ENCODE measurements at regions not wholly inside any gene's neighbourhood (a gene's known extent, or its start where the extent isn't known, plus 50 kb on each side); places are given as distances from the start of the nearest gene placed in this dataset.
"Not testable (repeated sequence)": the region's sequence is repeated elsewhere in the genome, so short reads cannot be mapped to it uniquely, and the experiment has no call there.

GRCh38 chr3:157581956-157582636 lies 78.9 kb upstream of the VEPH1 start:
- DNase-seq (ENCODE audit: low read depth in 3 of 3) = not testable (repeated sequence)

- no peak for DNase-seq (ENCODE audit: low read depth in 3 of 3)
These were observed 78.2 kb upstream of the VEPH1 start for GRCh38 chr3:157581371-157581770.

DNA sequence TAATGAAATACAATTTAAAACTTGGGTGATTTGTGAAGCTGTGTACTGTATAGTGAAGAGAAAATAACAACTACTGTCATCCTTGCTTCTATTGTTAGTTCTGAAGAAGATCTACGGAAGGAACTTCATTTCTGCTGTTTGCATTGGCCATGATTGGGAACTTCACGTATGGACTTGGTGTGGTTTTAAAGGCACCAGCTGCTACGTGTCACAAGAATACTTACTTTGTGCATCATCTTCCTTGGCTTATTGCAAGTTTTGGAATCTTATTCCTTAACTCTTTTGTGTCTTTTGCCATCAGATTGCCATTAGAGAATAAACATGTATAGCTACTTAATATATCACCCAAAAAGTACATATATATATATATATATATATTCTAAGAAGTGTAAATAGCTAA lies 75.0 kb upstream of the VEPH1 start:
- DNase-seq (ENCODE audit: low read depth in 3 of 3) = no peak

DNA sequence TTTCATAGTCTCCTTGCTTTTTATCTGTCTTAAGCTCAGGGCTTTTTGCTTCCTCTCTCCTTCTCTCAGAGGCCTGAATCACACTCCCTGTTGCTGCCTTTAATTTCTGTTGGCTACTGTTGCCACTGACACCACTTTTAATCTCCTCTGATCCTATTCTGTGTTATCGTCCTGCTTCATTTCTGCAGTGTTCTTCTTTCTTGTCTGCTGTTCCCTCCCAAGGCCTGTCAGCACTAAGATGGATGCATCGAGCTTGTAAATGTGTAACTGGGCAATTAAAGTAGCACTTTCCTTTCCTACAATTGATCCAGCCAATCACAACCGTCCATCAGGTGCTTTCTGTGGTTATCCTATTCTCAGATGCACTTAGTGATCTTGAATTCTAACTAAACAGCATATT lies 71.3 kb upstream of the VEPH1 start:
- no peak for DNase-seq (ENCODE audit: low read depth in 3 of 3)

DNA sequence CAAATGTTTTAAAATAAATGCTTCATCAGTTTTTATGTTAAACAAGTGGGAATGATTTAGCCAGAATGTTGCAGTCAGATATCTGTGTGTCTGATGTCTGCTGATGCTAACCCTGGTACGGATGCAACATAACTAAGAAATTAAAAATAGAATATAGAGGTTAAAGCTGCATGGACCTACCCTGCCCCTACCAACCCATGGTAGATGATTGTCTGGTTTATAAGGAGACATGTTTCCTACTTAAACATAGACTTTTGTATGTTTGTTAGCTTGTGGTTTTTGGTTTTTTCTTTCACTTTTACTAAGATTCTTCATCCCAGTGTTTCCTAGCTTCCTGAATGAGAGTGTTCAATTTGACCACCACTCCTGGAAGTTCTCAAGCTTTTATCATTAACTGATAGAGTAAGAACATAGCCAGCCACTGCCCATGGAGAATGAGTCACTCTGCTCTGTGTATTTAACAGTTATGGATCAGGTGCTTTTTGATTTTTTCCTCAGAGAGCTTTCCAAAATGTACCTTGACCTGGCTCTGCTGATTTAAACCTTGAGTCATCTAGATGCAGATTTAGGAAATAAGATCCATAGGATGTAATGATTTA lies 70.7 kb upstream of the VEPH1 start:
- DNase-seq (ENCODE audit: low read depth in 3 of 3) = no peak

GRCh38 chr3:157573281-157573680 lies 70.1 kb upstream of the VEPH1 start:
- no peak for DNase-seq (ENCODE audit: low read depth in 3 of 3)

GRCh38 chr3:157572559-157573270 lies 69.5 kb upstream of the VEPH1 start:
- peak in 2 of 3 donors; percentile 17 to 19 for DNase-seq (ENCODE audit: low read depth in 3 of 3)

DNA sequence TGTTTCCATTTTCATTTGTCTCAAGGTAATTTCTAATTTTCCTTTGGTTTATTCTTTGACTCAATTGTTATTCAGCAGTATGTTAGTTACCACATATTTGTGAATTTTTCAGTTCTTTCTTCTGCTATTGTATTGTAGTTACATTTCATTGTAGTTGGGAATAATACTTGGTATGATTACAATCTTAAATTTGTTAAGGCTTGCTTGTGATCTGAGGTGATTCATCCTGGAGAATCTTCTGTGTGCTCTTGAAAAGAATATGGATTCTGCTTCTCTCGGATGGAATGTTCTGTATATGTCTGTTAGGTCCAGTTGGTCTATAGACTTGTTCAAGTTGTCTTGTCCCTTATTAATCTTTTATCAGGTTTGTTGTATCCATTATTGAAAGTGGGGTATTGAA lies 63.4 kb upstream of the VEPH1 start:
- no peak for DNase-seq (ENCODE audit: low read depth in 3 of 3)

DNA sequence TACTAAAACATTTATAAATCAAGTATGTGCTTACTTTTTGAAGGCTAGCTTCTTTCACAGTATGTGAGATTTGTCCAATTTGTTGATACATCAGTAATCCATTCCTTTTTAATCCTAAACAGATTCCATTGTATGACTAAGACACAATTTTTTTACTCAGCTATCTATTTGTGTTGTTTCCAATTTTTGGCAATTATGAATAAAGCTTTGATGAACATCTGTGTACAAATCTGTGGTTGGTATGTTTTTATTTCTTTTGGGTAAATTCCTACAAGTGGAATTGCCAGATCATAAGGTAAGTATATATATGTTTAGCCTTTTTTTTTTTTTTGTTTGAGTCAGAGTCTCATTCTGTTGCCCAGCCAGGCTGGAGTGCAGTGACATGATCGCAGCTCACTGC lies 56.2 kb upstream of the VEPH1 start:
- no peak for DNase-seq (ENCODE audit: low read depth in 3 of 3)

Measured in stimulated activated CD4-positive, alpha-beta T cell treated with anti-CD3 and anti-CD28 coated beads, TNF-alpha, amount 100 ng/mL, for 48 hours (primary cell).